SU-DHL-6 (cell line): ENCODE measurements at regions not wholly inside any gene's neighbourhood (a gene's known extent, or its start where the extent isn't known, plus 50 kb on each side); places are given as distances from the start of the nearest gene placed in this dataset.

ENCODE experiments used
- H2AFZ ChIP-seq: fragments of 200-600 bp; sonication (generic); 2 replicates; pipeline ENCODE4 v1.6.1; 2014; ENCODE audit warnings: low read depth, mild to moderate bottlenecking, moderate library complexity, mixed read lengths, antibody characterized with exemption, low read length; ENCODE audit not compliant: severe bottlenecking
- H3F3A ChIP-seq: fragments of 200-600 bp; shearing (Covaris generic); 2 replicates; pipeline ENCODE4 v1.6.0; 2016; ENCODE audit warnings: antibody characterized with exemption, mild to moderate bottlenecking; ENCODE audit not compliant: insufficient read depth
- H3K27ac ChIP-seq: fragments of 200-600 bp; sonication (generic); 2 replicates; pipeline ENCODE4 v1.5.1; 2016; ENCODE audit warnings: low read depth, mild to moderate bottlenecking, low read length, moderate library complexity, mixed read lengths
- H3K27me3 ChIP-seq: fragments of 200-600 bp; sonication (generic), shearing (Covaris generic); 2 replicates; pipeline ENCODE4 v1.6.0; 2014; ENCODE audit warnings: mild to moderate bottlenecking, low read length
- H3K36me3 ChIP-seq: fragments of 200-600 bp; sonication (generic); 2 replicates; pipeline ENCODE4 v1.6.1; 2014; ENCODE audit warnings: mild to moderate bottlenecking, low read length, mixed read lengths
- H3K4me2 ChIP-seq: fragments of 300-600, 200-600 bp; shearing (Covaris generic), sonication (generic); 2 replicates; pipeline ENCODE4 v1.6.0; 2014; ENCODE audit warnings: low read length, low read depth, mild to moderate bottlenecking; ENCODE audit not compliant: poor library complexity, severe bottlenecking
- H3K4me3 ChIP-seq: fragments of 200-600 bp; sonication (generic); 2 replicates; pipeline ENCODE4 v1.5.1; 2014; ENCODE audit warnings: antibody characterized with exemption, low read length, mild to moderate bottlenecking, mixed read lengths; ENCODE audit not compliant: insufficient read depth, poor library complexity, severe bottlenecking
- H3K79me2 ChIP-seq: fragments of 200-600 bp; sonication (generic); 2 replicates; pipeline ENCODE4 v1.6.1; 2014; ENCODE audit warnings: mild to moderate bottlenecking, low read length, moderate library complexity; ENCODE audit not compliant: insufficient read depth
- H3K9ac ChIP-seq: fragments of 200-600 bp; sonication (generic); 2 replicates; pipeline ENCODE4 v1.7.0; 2014; ENCODE audit warnings: mild to moderate bottlenecking, low read length
- H3K9me2 ChIP-seq: fragments of 200-600 bp; sonication (generic); replicated peaks from 2 replicates; pipeline ENCODE4 v1.6.1; 2014; ENCODE audit warnings: low read length; ENCODE audit not compliant: insufficient read depth
- H3K9me3 ChIP-seq: fragments of 200-600 bp; sonication (generic); 2 replicates; pipeline ENCODE4 v1.6.1; 2014; ENCODE audit warnings: low read length, mixed read lengths; ENCODE audit not compliant: insufficient read depth
- H4K20me1 ChIP-seq: fragments of 200-600 bp; sonication (generic); 2 replicates; pipeline ENCODE4 v1.6.1; 2014; ENCODE audit warnings: low read depth, mild to moderate bottlenecking, antibody characterized with exemption, low read length, moderate library complexity, mixed read lengths
- CTCF ChIP-seq: fragments of 200-600 bp; sonication (generic); IDR thresholded peaks from one replicate; pipeline ENCODE4 v1.5.1; 2017; ENCODE audit warnings: antibody characterized with exemption, mild to moderate bottlenecking, low read length, moderate library complexity; ENCODE audit not compliant: insufficient read depth, poor library complexity, severe bottlenecking
- EZH2phosphoT487 ChIP-seq: fragments of 200-600 bp; sonication (generic), shearing (Covaris generic); conservative IDR thresholded peaks from 2 replicates; pipeline ENCODE4 v1.6.1; 2018; ENCODE audit warnings: mild to moderate bottlenecking, antibody characterized with exemption, low read length, moderate library complexity, mixed read lengths

GRCh38 chr5:61815339-61815738 is 483.3 kb downstream of the ZSWIM6 start:
- H4K20me1 ChIP-seq = no peaks in the 10 kb centered on the region
- no peaks in the 10 kb centered on the region for H3K36me3 ChIP-seq
- peaks cover 3% of the 10 kb centered on the region for H3K27me3 ChIP-seq
- H3K9ac ChIP-seq = no peak overlapping the region
- TF ChIP-seq CTCF (no peak), EZH2phosphoT487 (no peak)
- no peaks in the 10 kb centered on the region for H3F3A ChIP-seq
- no peaks in the 10 kb centered on the region for H3K79me2 ChIP-seq
- H3K27ac ChIP-seq = no peak overlapping the region
- no peak overlapping the region for H2AFZ ChIP-seq
- H3K9me2 ChIP-seq = no peaks in the 10 kb centered on the region
- no peak overlapping the region for H3K4me2 ChIP-seq
- H3K9me3 ChIP-seq = no peaks in the 10 kb centered on the region
- no peak overlapping the region for H3K4me3 ChIP-seq

DNA sequence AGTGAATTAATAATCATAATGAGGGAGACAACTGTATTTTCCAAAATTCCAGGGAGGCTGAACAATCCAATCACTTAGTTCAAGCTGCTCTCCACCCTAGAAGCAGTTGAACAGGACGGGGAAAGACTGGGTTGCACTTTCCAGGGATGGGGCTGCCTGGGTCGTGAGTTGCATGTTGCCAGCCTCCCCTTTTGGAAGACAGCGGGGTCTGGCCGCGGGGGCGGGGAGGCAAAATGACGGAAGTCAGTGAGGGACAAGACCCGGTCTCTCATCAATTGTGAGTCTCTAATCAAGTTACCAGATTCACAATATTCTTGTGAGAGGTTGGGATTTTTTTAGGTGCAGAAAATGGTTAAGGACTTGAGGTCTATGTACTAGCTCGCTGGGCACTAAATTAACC is 484.1 kb downstream of the ZSWIM6 start:
- H3K9me3 ChIP-seq = no peaks in the 10 kb centered on the region
- H3F3A ChIP-seq = no peaks in the 10 kb centered on the region
- TF ChIP-seq CTCF (no peak), EZH2phosphoT487 (no peak)
- H3K9ac ChIP-seq = no peak overlapping the region
- no peak overlapping the region for H3K27ac ChIP-seq
- H3K36me3 ChIP-seq = no peaks in the 10 kb centered on the region
- H2AFZ ChIP-seq = no peak overlapping the region
- H4K20me1 ChIP-seq = no peaks in the 10 kb centered on the region
- no peak overlapping the region for H3K4me2 ChIP-seq
- H3K9me2 ChIP-seq = no peaks in the 10 kb centered on the region
- no peaks in the 10 kb centered on the region for H3K79me2 ChIP-seq
- H3K4me3 ChIP-seq = no peak overlapping the region
- peaks cover 3% of the 10 kb centered on the region; the same call in 1 of the 2 replicates for H3K27me3 ChIP-seq

GRCh38 chr5:61816585-61817450 is 484.8 kb downstream of the ZSWIM6 start:
- TF ChIP-seq EZH2phosphoT487 (no peak), CTCF (no peak)
- Histone ChIP-seq H3K9ac (no peak overlapping the region), H3K27ac (no peak overlapping the region)

More at GRCh38 chr5:61816585-61817450, 484.8 kb downstream of the ZSWIM6 start:
- H3K27me3 ChIP-seq = peaks cover 3% of the 10 kb centered on the region; the same call in 1 of the 2 replicates
- H3K4me3 ChIP-seq = no peak overlapping the region
- H3K79me2 ChIP-seq = no peaks in the 10 kb centered on the region
- no peaks in the 10 kb centered on the region for H3K36me3 ChIP-seq
- H4K20me1 ChIP-seq = no peaks in the 10 kb centered on the region
- H3K9me3 ChIP-seq = no peaks in the 10 kb centered on the region
- no peaks in the 10 kb centered on the region for H3K9me2 ChIP-seq
- no peaks in the 10 kb centered on the region for H3F3A ChIP-seq
- no peak overlapping the region for H3K4me2 ChIP-seq
- H2AFZ ChIP-seq = no peak overlapping the region
